OCI-LY3 (cell line): ENCODE measurements at regions not wholly inside any gene's neighbourhood (a gene's known extent, or its start where the extent isn't known, plus 50 kb on each side); places are given as distances from the start of the nearest gene placed in this dataset.
"Not testable (repeated sequence)": the region's sequence is repeated elsewhere in the genome, so short reads cannot be mapped to it uniquely, and the experiment has no call there.

Source experiments
- H2AFZ ChIP-seq: fragments of 200-600, 300-600 bp; shearing (Covaris generic); 2 replicates; pipeline ENCODE4 v1.6.0; 2014; ENCODE audit warnings: antibody characterized with exemption, low read depth, low read length
- H3K27ac ChIP-seq: fragments of 200-600, 300-600 bp; sonication (generic); 2 replicates; pipeline ENCODE4 v1.5.1; 2014; ENCODE audit warnings: mild to moderate bottlenecking, low read length, moderate library complexity, mixed read lengths
- H3K27me3 ChIP-seq: fragments of 200-600, 300-600 bp; sonication (generic); 2 replicates; pipeline ENCODE4 v1.6.1; 2014; ENCODE audit warnings: low read depth, low read length, mixed read lengths
- H3K36me3 ChIP-seq: fragments of 200-600, 300-600 bp; sonication (generic); replicated peaks from 2 replicates; pipeline ENCODE3; 2014; ENCODE audit warnings: low read depth, low read length, mixed read lengths
- H3K4me1 ChIP-seq: fragments of 300-600, 200-600 bp; sonication (generic); 2 replicates; pipeline ENCODE4 v1.6.1; 2014; ENCODE audit warnings: low read length, mixed read lengths
- H3K4me2 ChIP-seq: fragments of 200-600, 300-600 bp; sonication (generic); 2 replicates; pipeline ENCODE4 v1.6.1; 2014; ENCODE audit warnings: low read length, mixed read lengths
- H3K4me3 ChIP-seq: fragments of 300-600, 200-600 bp; sonication (generic); 2 replicates; pipeline ENCODE4 v1.5.1; 2014; ENCODE audit warnings: antibody characterized with exemption, mild to moderate bottlenecking, low read length, moderate library complexity
- H3K79me2 ChIP-seq: fragments of 300-600, 200-600 bp; shearing (Covaris generic); 2 replicates; pipeline ENCODE4 v1.6.1; 2014; ENCODE audit warnings: mild to moderate bottlenecking, low read length, mixed read lengths
- H3K9ac ChIP-seq: fragments of 300-600, 200-600 bp; shearing (Covaris generic); 2 replicates; pipeline ENCODE4 v1.6.0; 2014; ENCODE audit warnings: mild to moderate bottlenecking, low read length, moderate library complexity
- H3K9me3 ChIP-seq: fragments of 200-600, 300-600 bp; shearing (Covaris generic); 2 replicates; pipeline ENCODE4 v1.6.1; 2014; ENCODE audit warnings: low read length, mixed read lengths; ENCODE audit not compliant: insufficient read depth
- H4K20me1 ChIP-seq: fragments of 200-600, 300-600 bp; sonication (generic); 2 replicates; pipeline ENCODE4 v1.6.1; 2016; ENCODE audit warnings: low read length, mixed read lengths; ENCODE audit not compliant: insufficient read depth
- EZH2phosphoT487 ChIP-seq: fragments of 200-600 bp; shearing (Covaris generic); IDR thresholded peaks from 2 replicates; pipeline ENCODE4 v1.6.1; 2018; ENCODE audit warnings: antibody characterized with exemption, mixed run types, low read depth
- TF ChIP-seq, protein P1 (sequence below): fragments of 200-600, 300-600 bp; sonication (generic); IDR thresholded peaks from 2 replicates; pipeline ENCODE4 v1.5.1; 2014; ENCODE audit warnings: antibody characterized with exemption, low read length, low read depth

DNA sequence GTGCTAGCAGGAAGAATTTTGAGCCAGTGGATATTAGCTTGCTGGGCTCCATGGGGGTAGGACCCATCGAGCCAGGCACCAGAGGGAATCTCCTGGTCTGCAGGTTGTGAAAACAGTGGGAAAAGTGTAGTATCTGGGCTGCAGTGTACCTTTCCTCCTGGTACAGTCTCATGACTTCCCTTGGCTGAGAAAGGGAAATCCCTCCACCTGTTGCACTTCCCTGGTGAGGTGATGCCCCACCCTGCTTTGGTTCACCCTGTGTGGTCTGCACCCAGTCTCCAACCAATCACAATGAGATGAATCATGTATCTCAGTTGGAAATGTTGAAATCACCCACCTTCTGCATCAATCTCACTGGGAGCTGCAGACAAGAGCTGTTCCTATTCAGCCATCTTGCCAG, 341.4 kb upstream of the IRS4 start:
- H2AFZ ChIP-seq: no peak overlapping the region
- no peaks in the 10 kb centered on the region for H4K20me1 ChIP-seq
- TF ChIP-seq EZH2phosphoT487: no peak
- TF ChIP-seq, protein P1, sequence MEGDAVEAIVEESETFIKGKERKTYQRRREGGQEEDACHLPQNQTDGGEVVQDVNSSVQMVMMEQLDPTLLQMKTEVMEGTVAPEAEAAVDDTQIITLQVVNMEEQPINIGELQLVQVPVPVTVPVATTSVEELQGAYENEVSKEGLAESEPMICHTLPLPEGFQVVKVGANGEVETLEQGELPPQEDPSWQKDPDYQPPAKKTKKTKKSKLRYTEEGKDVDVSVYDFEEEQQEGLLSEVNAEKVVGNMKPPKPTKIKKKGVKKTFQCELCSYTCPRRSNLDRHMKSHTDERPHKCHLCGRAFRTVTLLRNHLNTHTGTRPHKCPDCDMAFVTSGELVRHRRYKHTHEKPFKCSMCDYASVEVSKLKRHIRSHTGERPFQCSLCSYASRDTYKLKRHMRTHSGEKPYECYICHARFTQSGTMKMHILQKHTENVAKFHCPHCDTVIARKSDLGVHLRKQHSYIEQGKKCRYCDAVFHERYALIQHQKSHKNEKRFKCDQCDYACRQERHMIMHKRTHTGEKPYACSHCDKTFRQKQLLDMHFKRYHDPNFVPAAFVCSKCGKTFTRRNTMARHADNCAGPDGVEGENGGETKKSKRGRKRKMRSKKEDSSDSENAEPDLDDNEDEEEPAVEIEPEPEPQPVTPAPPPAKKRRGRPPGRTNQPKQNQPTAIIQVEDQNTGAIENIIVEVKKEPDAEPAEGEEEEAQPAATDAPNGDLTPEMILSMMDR: no peak
- no peak overlapping the region for H3K4me2 ChIP-seq
- no peak overlapping the region for H3K9ac ChIP-seq
- no peak overlapping the region for H3K4me3 ChIP-seq
- H3K9me3 ChIP-seq: no peaks in the 10 kb centered on the region
- no peaks in the 10 kb centered on the region for H3K79me2 ChIP-seq
- no peaks in the 10 kb centered on the region for H3K27me3 ChIP-seq
- H3K4me1 ChIP-seq: no peaks in the 10 kb centered on the region
- H3K27ac ChIP-seq: no peak overlapping the region
- H3K36me3 ChIP-seq: no peaks in the 10 kb centered on the region

DNA sequence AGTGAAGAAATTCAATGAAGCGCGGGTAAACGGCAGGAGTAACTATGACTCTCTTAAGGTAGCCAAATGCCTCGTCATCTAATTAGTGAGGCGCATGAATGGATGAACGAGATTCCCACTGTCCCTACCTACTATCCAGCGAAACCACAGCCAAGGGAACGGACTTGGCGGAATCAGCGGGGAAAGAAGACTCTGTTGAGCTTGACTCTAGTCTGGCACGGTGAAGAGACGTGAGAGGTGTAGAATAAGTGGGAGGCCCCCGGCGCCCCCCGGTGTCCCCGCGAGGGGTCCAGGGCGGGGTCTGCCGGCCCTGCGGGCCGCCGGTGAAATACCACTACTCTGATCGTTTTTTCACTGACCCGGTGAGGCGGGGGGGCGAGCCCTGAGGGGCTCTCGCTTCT, 317.8 kb upstream of the IRS4 start:
- H3K36me3 ChIP-seq, H3K4me2 ChIP-seq, H3K27me3 ChIP-seq, H3K9ac ChIP-seq, H3K9me3 ChIP-seq, H3K27ac ChIP-seq, H3K79me2 ChIP-seq, H4K20me1 ChIP-seq, H3K4me3 ChIP-seq, H3K4me1 ChIP-seq, H2AFZ ChIP-seq: not testable (repeated sequence)

DNA sequence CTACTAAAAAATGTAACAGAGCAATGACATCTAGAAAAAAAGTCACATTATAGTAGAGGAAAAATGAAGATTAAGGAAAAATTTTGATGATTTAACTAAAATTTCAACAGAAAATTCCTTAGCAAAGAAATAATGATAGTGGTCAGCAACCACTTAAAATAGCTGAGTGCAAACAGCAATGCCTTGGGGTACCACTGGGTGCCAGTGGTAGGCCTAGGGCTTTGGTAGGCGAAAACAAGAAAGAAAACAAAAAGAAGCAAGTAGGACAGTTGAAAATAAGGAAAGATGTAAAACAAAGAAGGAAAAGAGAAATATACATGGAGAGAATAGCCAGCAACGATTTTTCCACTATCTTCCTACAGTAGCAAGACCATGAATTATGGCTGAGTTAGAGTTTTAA, 313.5 kb upstream of the IRS4 start:
- H2AFZ ChIP-seq: no peak overlapping the region
- H3K4me3 ChIP-seq: no peak overlapping the region
- no peaks in the 10 kb centered on the region for H4K20me1 ChIP-seq
- no peaks in the 10 kb centered on the region for H3K4me1 ChIP-seq
- no peaks in the 10 kb centered on the region for H3K27me3 ChIP-seq
- no peaks in the 10 kb centered on the region for H3K79me2 ChIP-seq
- H3K36me3 ChIP-seq: no peaks in the 10 kb centered on the region
- H3K9ac ChIP-seq: no peak overlapping the region
- no peaks in the 10 kb centered on the region for H3K9me3 ChIP-seq
- H3K4me2 ChIP-seq: no peak overlapping the region
- no peak overlapping the region for H3K27ac ChIP-seq
- TF ChIP-seq, protein P1: peak; percentile 35
- TF ChIP-seq EZH2phosphoT487: no peak

DNA sequence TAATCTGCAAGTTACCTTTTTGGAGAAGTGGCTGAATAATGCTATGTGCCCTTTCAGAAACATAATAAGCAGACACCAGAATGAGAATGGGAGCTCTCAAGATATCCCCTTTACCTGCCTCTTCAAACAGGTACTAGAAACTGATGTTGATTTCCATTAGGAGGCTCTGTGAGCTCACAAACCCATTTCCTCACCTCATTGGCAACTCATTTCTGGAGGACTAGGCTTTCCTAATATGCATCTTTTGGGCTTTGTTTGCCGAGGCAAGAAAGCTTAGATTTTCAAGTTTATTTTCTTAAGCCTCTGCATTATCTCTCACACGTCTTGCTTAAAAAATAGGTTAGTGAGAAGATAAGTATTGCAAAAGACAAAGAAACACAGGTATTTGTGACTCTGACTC, 313.1 kb upstream of the IRS4 start:
- H3K9me3 ChIP-seq: no peaks in the 10 kb centered on the region
- no peak for TF ChIP-seq EZH2phosphoT487
- TF ChIP-seq, protein P1: no peak
- no peaks in the 10 kb centered on the region for H4K20me1 ChIP-seq
- H3K79me2 ChIP-seq: no peaks in the 10 kb centered on the region
- H3K27me3 ChIP-seq: no peaks in the 10 kb centered on the region
- no peaks in the 10 kb centered on the region for H3K36me3 ChIP-seq
- H3K27ac ChIP-seq: no peak overlapping the region
- H2AFZ ChIP-seq: no peak overlapping the region
- H3K4me2 ChIP-seq: no peak overlapping the region
- H3K4me3 ChIP-seq: no peak overlapping the region
- no peaks in the 10 kb centered on the region for H3K4me1 ChIP-seq
- H3K9ac ChIP-seq: no peak overlapping the region

DNA sequence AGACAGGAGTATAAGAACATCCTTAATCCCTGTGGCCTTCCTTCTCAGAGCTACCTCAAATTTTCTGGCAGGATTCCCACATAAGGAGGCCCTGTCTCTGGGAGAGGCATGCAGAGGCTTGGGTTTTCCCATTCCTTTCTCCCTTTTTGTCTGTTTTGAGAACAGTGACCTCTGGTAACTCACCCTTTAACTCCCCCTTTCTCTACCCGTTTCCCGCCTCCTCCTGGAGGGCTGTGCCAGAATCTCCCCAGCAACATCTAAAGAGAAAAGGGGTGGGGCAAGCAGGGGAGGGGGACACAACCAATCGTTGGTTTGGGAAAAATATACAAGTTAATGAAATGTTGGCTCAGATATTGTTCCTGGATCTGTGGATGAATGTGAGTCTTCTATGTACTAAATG, 303.7 kb upstream of the IRS4 start:
- Histone ChIP-seq H3K4me3 (no peak overlapping the region), H2AFZ (no peak overlapping the region), H3K4me2 (no peak overlapping the region), H3K4me1 (peaks cover 10% of the 10 kb centered on the region), H4K20me1 (no peaks in the 10 kb centered on the region), H3K9me3 (no peaks in the 10 kb centered on the region), H3K36me3 (no peaks in the 10 kb centered on the region), H3K27me3 (no peaks in the 10 kb centered on the region), H3K9ac (no peak overlapping the region), H3K27ac (no peak overlapping the region), H3K79me2 (no peaks in the 10 kb centered on the region)
- TF ChIP-seq EZH2phosphoT487: no peak
- TF ChIP-seq, protein P1: no peak
